HEK293T (cell line): ENCODE measurements at regions not wholly inside any gene's neighbourhood (a gene's known extent, or its start where the extent isn't known, plus 50 kb on each side); places are given as distances from the start of the nearest gene placed in this dataset.

ENCODE experiments used
- ARNT ChIP-seq: fragments of 450-650 bp; IDR thresholded peaks from 2 replicates; pipeline ENCODE4 v1.6.1; 2017; ENCODE audit warnings: mild to moderate bottlenecking
- BHLHE40 ChIP-seq: fragments of 450-650 bp; IDR thresholded peaks from 2 replicates; pipeline ENCODE4 v1.6.1; 2016; ENCODE audit warnings: mild to moderate bottlenecking, moderate library complexity, borderline replicate concordance
- ELF4 ChIP-seq: fragments of 450-650 bp; IDR thresholded peaks from 2 replicates; pipeline ENCODE4 v1.6.1; 2017; ENCODE audit warnings: antibody characterized with exemption
- FOXA1 ChIP-seq: fragments of 450-650 bp; IDR thresholded peaks from 2 replicates; pipeline ENCODE4 v1.6.1; 2016; ENCODE audit warnings: mild to moderate bottlenecking
- FOXK2 ChIP-seq: fragments of 450-650 bp; IDR thresholded peaks from 2 replicates; pipeline ENCODE4 v1.6.1; 2016; ENCODE audit warnings: mild to moderate bottlenecking
- FOXM1 ChIP-seq: fragments of 450-650 bp; IDR thresholded peaks from 2 replicates; pipeline ENCODE4 v1.6.1; 2017; ENCODE audit warnings: mild to moderate bottlenecking, borderline replicate concordance
- HDGF ChIP-seq: fragments of 450-650 bp; IDR thresholded peaks from 2 replicates; pipeline ENCODE4 v1.6.1; 2017; ENCODE audit warnings: antibody characterized with exemption, borderline replicate concordance
- L3MBTL2 ChIP-seq: fragments of 450-650 bp; conservative IDR thresholded peaks from 2 replicates; pipeline ENCODE4 v1.6.1; 2016; ENCODE audit warnings: mild to moderate bottlenecking
- SP1 ChIP-seq: fragments of 450-650 bp; IDR thresholded peaks from 2 replicates; pipeline ENCODE4 v1.6.1; 2017
- SUZ12 ChIP-seq: fragments of 450-650 bp; IDR thresholded peaks from 2 replicates; pipeline ENCODE4 v1.6.1; 2016; ENCODE audit warnings: mild to moderate bottlenecking
- TARDBP ChIP-seq: fragments of 450-650 bp; IDR thresholded peaks from 2 replicates; pipeline ENCODE4 v1.6.1; 2016
- TF ChIP-seq, protein P1 (sequence below): fragments of 450-650 bp; IDR thresholded peaks from 2 replicates; pipeline ENCODE4 v1.6.1; 2016

DNA sequence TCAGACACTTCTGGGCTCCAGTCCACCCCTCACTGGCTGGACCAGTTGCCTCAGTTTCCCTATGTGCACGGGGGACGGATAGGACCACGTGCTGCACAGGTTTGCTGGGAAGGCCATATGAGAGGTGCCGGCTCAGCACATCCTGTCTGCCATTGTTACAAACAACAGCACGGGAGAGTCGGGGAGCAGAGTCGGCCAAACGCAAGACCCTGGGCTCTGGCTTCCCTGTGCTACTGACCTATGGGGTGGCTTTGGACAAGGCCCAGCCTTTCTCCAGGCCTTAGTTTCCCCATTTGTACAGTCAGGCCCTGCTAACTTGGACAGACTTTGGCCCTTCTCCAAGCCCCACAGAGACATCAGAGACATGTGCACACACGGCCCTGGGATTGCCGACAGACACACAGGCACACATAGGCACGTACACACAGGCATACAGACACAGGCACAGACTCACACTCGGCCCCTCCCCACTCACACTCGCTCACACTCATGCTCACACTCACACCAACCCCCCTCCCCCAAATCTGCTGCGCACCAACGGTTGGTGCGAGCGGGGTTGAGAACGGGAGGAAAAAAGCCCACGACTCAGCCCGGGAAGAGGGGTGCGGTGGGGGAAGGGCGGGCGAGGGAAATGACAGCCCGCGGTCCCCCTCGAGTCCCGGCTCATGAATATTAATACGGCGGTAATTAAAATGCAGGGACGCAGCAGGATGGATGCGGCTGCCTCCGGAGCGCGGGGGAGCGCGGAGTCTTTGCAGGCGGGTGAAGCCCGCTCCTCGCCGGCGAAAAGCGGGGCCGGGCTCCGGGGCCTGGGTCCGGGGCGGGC lies 133.0 kb downstream of the C9orf50 start:
- TF ChIP-seq ELF4 (no peak), L3MBTL2 (no peak), ARNT (no peak), FOXA1 (no peak), SUZ12 (no peak), SP1 (no peak), BHLHE40 (no peak), FOXM1 (no peak), FOXK2 (no peak), TARDBP (no peak), HDGF (no peak)
- TF ChIP-seq, protein P1, sequence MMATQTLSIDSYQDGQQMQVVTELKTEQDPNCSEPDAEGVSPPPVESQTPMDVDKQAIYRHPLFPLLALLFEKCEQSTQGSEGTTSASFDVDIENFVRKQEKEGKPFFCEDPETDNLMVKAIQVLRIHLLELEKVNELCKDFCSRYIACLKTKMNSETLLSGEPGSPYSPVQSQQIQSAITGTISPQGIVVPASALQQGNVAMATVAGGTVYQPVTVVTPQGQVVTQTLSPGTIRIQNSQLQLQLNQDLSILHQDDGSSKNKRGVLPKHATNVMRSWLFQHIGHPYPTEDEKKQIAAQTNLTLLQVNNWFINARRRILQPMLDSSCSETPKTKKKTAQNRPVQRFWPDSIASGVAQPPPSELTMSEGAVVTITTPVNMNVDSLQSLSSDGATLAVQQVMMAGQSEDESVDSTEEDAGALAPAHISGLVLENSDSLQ: no peak
